CMK (cell line): ENCODE measurements at regions not wholly inside any gene's neighbourhood (a gene's known extent, or its start where the extent isn't known, plus 50 kb on each side); places are given as distances from the start of the nearest gene placed in this dataset.
"Not testable (repeated sequence)": the region's sequence is repeated elsewhere in the genome, so short reads cannot be mapped to it uniquely, and the experiment has no call there.

Experiments used
- DNase-seq: peaks from one replicate; pipeline ENCODE4 v3.0.0-alpha.2; 2010; ENCODE audit warnings: low read depth

DNA sequence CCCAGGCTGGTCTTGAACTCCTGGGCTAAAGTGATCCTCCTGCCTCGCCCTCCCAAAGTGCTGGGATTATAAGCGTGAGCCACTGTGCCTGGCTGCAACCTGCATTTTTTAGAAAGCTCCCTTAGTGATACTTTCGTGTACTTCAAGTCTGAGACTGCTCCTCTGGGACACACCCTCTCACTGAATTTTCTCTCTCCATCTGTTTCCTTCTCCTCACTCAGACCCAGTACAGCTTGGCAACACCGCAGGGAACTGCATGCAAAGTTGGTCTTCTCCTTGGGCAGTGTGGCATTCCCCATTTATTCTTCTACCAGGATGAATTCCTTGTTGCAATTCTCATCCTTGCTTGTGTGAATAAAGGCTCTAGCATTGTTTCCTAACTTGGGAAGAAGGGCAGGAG, 175.9 kb downstream of the LPIN1 start:
- DNase-seq, result no peak

DNA sequence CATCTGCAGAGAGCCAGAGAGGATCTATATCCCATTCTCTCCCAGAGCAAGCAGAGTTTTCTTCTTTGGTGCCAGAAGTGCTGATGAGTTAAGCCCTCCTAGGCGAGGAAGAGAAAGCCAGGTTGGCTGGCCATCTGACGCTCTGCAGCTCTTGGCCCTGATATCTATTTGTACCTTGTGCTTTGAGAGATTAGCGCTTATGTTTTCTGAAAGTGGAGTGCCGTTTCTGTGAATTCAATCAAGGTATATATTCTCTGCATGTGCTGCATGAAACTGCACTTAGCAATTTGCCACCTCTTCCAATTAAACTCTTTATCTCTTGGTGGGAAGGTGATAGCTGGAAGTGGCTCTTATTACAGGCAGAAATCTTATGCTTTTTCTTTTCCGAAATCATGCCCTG, 177.5 kb downstream of the LPIN1 start:
- DNase-seq, result no peak

DNA sequence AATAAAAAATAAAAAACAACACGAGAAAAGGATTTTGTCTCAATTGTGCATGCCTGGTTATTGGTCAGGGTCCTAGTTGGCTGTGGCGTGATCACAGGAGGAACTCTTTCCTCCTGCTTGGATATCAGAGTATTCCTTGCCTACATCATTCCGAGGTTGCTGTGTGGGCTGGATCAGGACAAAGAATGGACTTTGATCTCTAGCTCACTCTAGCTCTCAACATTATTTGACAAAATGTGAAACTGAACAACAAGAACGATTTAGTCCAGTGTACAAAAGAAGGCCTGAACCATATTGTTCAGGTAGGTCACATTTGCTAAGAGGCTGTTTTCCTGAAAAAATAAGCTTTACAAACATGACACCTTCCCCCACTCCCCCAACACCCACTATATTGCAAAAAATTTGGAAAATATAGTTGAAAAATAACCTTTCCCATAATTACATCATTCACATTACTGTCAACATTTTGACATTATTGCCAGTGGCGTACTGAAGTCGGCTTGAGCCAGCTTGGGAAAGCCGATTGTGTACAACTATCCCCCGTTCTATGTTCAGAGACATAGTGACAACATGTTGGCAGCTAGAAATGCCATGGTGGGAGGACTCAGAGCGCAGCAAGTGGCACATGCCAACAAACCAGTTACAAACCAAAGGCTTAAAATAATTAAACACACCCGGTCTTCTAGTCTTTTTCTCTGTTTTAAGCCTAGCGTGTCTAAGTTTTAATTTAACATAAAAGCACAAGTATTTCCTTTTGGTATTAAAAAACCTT, 179.0 kb downstream of the LPIN1 start:
- DNase-seq, result no peak

DNA sequence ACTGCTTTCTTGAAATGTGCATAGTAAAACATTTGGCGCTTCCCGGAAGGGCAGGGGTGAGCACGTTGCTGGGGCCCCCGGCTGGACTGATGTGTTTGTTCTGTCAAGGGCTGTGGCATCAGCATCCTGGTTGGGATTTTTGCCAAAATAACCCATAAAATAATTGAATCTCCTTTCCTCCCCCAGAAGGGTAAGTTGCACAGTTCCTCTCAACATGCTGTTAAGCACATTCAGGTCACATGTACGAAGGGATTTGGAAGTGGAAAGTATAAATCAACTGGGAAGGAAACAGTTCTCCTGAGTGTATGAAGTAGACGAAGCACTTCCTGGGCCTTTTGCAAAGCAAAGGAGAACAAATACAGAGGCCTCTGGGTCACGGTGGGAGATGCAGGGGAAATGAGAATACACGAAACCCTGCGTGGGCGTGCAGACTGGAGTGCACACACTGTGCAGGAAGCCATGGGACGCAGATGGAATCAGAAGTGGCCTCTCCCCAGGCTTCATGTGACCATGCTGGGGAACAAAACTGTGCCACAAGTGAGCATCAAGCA, 183.9 kb downstream of the LPIN1 start:
- peak; percentile 65 for DNase-seq

DNA sequence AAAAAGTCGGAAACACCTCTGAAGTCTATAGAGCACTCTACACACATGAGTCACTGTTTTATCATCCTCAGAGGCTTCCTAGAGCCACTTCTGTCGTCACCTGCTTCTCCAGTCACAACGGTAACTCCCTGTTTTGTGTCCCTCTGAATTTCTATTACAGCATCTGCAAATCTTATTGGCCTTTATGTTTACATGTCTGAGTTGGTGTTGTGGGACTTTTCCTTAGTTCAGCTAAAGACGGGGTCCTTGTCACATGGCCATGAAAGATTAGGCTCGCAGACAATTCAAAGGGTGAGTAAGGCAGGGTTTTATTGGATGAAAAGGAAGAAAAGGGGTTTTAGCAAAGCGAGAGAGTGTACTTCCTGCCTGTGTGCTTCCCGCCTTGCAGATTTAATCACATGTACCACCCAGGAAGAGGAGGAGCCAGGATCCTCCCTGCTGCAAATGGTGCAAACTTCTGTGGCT, 185.6 kb downstream of the LPIN1 start:
- no peak for DNase-seq

DNA sequence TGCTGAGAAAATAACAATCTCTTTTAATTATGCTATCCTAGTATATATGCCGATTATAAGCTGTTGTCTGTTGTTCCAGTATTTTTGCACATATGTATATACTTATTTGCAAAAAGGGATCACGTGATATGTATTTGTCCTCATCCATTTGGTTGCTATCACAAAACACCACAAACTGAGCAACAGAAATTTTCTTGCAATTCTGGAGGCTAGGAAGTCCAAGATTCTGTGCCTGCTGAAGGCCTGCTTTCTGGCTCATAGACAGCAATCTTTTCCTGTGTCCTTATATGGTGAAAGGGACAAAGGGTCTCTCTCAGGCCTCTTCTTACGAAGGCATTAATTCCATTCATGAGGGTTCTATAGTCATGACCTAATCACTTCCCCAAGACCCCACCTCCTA, 186.5 kb downstream of the LPIN1 start:
- DNase-seq, result no peak

DNA sequence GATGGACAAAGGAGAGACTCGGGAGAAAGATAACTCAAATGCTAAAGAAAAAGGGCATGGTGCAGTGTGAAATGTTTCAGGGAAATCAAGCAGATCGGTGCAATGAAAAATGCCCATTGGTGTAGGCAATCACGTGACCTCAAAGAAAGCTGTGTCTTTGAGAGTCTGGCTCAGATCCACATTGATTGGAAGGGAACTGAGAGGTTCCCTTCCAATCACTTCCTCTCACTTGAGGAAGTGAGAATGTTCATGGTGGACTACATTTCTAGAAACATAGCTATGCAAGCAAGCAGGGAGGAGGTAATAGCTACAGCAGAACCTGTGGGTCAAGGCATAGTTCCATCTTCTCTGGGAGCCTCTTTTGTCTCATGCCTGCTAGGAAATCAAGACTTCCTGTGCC, 187.4 kb downstream of the LPIN1 start:
- no peak for DNase-seq

DNA sequence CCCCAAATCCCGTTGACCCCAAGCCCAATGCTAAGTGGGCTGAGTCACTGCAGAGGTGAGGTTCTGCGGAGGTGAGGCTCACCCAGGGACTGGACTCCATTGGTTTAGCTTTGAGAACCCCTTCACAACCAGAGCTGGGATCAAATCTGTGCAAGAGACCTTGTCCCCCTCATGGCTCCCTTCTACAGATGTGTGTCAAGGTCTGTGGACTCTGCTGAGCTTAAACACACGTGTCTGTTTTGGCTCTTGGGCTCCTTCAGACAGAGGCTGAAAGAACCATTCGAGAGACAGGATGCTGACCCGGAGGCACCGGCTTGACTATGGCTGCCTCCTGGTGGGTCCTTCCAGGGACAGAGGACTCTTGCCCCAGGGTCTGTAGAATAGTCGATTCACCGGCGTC, 190.3 kb downstream of the LPIN1 start:
- no peak for DNase-seq

DNA sequence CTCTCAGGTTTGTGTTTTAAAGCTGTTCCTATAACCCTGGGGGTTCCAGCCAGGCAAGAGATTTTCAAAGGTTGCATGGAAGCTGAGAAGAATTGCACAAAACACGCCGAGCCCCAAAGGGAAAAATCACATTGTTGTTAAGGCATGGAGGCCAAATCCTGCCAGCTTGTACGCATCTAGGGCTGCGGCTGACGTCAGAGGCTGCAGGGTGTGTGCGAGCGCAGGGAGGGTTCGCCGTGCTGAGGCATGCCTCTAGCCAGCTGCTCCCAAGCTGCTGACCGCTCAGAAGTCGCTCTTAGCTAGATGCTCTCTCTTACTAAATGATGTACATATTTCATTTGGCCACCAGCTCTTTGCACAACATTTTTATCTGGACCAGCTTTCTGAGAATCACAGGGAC, 191.8 kb downstream of the LPIN1 start:
- no peak for DNase-seq

DNA sequence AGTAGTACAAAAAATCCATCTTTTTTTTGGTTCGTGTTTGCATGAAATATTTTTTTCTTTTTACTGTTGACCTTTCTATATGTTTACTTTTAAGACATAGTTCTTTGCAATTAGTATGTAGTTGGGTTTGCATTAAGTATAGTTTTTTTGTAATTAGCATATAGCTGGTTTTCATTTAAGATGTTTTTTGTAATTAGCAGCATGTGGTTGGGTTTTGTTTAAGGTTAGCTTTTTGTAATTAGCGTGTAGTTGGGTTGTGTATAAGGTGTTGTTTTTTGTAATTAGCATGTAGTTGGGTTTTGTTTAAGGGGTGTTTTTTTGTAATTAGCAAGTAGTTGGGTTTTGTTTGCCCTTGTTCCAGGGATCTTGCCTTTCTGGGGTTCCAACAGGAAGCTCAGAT, 193.1 kb downstream of the LPIN1 start:
- no peak for DNase-seq

DNA sequence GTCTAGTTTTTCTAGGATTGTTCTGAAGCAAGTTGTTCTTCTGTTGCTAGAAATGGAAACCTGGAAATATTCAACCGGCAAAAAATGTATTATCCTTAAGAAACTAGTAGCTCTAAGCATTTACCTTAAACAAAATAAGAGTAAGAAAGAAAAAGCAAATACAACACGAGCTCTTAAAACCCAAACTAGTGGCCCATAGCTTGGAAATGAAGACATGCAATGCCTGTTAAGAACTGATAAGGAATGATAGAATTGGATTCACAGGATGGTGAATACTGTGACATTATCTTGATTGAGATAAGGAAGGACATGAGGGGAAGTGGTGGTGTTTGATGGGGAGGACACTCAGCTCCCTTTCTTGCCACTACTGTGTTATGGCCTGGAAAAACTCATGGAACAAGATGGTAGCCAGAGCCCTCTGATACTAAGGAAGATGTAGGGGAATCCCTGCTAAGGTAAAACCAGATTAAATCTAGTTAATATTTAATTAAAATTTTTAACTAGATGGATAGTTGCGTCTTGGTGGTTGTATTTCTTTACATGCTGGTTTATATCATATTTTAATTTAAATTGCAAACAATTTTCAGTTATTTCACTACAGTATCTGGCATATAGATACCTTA, 193.8 kb downstream of the LPIN1 start:
- DNase-seq, result peak; percentile 89

DNA sequence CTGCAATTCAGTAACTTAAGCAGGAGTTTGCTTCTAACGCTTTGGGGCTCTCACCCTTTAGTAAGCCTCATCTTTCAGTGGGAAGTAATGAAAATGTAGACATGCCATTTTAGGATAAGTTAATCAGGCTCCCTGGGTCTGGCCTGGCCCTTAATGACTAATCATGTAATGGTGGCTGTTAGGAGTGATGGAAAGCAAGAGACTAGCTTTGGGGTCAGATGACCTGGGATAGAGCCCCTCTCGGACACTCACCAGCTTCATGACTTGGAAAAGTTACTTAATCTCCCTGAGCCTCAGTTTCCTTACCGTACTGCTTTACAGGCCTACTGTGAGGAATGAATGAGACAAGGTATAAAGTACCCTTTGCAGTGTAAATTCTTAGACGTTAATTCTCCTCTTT, 194.4 kb downstream of the LPIN1 start:
- DNase-seq, result no peak

DNA sequence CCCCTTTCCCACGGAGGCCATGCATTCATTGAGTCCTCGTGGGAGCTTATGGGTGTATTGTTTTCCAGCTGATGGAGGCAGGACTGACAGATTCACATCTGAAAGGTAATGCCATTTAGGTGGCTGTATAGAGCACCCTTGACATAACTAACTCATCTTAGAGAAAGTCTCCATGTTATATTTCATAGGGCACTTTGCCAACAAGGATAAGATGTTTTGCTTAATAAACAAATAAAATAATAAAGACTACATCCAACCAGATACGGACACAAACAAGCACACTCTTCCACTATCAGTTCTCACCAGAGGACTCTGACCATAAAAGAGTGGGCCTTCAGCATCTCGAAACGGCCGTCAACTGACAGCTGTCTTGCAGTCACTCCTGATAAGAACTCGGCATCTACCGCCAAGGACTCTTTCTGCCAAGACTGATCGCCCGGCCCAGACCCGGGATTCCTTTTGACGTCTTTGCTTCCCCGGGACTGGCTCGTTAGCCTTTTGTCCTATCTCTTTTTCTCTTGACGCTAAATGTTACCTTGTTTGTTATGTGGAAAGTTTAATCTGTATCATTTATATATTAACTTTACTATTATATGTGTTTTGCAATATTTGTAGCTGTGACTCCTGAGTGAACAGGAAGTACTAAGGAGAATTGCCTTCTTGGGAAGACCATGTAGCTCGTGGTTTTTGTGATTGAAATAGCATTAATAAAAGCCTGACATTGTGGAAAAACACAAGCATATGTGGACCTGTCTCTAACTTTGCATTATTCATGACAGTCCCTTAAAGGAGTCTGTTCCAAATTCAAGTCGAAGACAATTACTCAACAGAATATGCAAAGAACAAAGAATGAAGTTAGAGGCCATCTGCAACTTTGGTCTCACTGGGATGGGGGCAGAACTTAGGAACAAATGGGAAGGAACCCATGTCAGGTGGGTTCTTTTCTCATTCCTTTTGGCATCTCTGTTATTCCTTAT, 195.1 kb downstream of the LPIN1 start:
- DNase-seq, result peak; percentile 98

DNA sequence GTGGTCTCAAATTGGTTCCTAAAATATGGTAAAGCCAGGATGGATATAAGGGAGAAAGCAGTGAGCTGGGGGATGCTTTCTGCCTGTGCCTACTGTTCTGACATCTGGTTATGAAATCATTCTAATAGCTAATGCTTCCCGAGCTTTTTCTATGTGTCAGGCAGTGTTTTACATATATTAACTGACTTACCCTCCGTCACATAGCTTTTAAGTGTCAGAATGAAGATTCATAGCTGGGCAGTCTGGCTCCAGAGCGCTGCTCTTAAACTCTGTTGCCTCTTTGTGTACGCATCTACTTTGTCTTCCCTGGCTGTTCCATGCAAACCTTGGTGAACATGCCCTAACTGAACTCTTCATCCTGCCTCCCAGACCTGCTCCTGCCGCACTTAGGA, 195.7 kb downstream of the LPIN1 start:
- DNase-seq, result no peak

DNA sequence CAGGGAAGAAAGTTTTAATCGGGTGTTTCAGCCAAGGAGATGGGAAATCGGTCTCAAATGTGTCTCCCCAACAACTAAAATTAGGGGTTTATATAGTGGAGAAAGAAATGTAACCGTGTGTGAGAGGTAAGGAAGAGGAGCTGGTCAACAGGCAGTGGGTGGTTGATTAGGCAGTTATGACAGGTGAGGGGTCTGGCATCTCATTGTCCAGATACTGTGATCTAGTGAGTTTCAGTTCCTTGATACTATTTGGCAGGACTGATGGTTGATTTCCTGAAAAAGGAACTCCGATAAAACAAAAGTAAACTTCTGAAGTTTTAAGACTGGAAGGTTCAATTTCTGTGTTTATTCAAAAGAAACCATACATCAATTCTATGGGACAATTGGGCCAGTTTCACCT, 197.9 kb downstream of the LPIN1 start:
- no peak for DNase-seq

DNA sequence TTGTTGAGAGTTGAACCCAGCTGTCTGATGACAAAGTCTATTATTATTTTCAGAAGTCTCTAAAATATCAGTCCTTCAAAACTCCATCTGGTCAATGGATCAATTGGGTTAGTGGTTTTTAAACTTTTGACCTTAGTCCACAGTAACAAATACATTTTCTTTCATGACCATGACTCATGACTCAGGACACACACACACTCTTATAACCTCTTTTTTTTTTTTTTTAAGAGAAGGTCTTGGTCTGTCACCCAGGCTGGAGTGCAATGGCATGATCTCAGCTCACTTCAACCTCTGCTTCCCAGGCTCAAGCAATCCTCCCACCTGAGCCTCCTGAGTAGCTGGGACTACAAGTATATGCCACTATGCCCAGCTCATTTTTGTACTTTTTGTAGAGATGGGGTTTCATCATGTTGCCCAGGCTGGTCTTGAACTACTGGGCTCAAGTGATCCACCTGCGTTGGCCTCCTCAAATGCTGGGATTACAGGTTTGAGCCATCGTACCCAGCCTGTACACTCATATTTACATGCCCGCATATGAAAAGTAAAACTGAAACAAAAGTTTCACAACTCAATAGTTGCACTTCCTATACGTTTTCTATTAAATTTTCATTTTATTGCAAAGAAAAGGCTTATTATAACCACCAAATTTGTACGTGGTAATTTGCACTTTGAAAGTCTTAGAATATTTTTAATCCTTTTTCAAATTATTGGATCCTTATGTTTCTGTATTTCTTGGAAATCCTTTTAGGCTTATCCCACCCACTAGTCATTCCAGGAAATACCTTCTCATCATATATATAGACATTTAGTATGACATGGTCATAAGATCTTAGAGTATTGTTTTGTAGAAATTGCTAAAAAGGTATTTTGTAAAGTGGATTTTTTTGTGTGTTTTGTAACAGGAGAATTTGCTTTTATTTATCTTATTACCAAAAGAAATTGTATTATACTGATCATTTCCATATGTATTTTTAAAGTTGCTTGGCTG, 199.0 kb downstream of the LPIN1 start:
- no peak for DNase-seq

DNA sequence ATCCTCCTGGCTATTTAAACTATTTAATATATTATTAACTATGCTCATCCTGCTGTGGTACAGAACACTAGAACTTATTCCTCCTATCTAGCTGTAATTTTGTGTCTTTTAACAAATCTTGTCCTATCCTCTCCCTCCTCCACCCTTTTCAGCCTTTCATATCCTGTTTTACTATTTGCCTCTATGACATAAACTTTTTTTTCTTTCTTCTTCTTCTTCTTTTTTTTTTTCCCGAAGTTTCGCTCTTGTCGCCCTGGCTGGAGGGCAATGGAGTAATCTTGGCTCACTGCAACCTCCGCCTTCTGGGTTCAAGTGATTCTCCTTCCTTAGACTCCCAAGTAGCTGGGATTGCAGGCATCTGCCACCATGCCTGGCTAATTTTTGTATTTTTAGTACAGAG, 201.5 kb downstream of the LPIN1 start:
- no peak for DNase-seq

DNA sequence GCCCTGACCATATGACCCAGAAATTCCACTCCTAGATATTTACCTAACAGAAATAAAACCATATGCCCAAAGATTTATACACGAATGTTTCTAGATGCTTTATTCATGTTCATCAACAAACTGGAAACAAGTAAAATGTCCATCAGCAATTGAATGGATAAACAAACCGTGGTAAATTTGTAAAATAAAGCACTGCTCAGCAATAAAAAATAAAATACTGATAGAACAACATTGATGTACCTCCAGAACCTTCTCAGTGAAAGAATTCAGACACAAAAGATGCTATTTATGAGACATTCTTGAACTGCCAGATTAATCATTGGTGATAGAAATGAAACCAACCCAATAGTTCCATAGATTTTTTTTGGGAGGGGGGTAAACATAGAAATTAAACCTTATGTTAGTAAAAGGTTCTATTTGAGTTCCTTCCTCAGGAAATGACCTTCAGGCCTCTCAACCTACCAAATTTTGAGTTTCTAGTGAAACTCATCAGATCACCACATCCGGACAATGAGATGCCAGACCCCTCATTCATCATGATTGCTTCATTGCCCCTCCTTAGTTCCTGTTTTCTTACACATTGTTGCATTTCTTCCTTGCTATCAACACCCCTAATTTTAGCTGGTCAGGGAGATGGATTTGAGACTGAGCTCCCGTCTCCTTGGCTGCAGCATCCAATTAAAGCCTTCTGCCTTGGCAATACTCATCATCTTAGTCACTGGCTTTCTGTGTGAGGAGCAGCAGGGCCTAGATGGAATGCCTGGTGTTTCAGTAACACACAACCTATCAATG, 203.5 kb downstream of the LPIN1 start:
- DNase-seq, result peak; percentile 31

DNA sequence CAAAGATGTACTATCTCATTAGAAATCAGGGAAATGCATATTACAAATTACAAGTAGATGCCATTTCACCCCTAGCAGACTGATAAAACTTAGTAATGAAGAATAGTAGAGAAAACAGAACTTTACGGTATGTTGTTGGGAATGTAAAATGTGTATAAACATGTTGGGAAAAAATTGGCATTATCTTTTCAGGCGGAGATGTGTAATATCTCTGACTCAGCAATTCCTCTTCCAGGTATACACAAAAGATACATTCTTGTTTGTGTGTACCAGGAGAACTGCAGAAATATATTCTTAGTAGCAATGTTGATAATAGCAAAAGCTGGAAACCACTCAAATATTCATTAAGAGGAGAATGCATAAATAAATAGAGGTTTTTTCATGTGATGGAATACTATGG, 204.5 kb downstream of the LPIN1 start:
- DNase-seq, result no peak

DNA sequence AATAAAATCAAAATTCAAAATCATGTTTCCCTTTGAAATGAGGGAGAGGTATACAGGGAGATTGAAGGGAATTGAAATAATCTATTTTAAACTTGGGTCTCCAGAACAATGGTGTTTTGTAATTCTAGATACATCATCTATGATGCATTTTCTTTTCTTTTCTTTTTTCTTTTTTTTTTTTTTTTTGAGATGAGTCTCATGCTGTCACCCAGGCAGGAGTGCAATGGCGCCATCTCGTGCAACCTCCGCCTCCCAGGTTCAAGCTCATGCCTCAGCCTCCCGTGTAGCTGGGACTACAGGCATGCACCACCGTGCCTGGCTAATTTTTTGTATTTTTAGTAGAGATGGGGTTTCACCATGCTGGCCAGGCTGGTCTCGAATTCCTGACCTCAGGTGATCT, 205.1 kb downstream of the LPIN1 start:
- not testable (repeated sequence) for DNase-seq
